ENCODE measurements at regions not wholly inside any gene's neighbourhood (a gene's known extent, or its start where the extent isn't known, plus 50 kb on each side); places are given as distances from the start of the nearest gene placed in this dataset.

DNA sequence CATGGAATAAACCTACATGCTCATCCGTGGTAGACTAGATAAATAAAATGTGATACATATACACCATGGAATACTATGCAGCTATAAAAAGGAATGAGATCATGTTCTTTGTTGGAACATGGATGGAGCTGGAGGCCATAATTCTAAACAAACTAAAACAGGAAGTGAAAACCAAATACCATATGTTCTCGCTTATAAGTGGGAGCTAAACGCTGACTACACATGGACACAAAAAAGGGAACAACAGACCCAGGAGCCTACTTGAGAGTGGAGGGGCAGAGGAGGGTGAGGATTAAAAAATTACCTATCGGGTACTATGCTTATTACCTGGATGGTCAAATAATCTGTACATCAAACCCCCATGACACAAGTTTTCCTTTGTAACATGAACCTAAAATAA, 68.7 kb upstream of the SEC61G start:
- RAD21 ChIA-PET (ENCODE audit: unreplicated experiment), result no interaction called here
- no peak for TF ChIP-seq RUNX3 (IDR thresholded peaks at IDR 0.05; ENCODE audit: low read length)
- TF ChIP-seq RAD21 (IDR thresholded peaks at IDR 0.05; ENCODE audit: insufficient read depth, low read depth, low read length), result no peak
- no peak for TF ChIP-seq TCF12 (IDR thresholded peaks at IDR 0.05; ENCODE audit: low read depth, low read length)
- TF ChIP-seq SPI1 (IDR thresholded peaks at IDR 0.05; ENCODE audit: borderline replicate concordance, insufficient read depth, low read depth, low read length), result peak; percentile 21; the same call in 1 of the 2 replicates
- no peak for TF ChIP-seq REST (IDR thresholded peaks at IDR 0.05; ENCODE audit: low read depth, low read length)
- TF ChIP-seq STAT3 (IDR thresholded peaks at IDR 0.05; ENCODE audit: low read depth, low read length), result no peak
- TF ChIP-seq CEBPB (IDR thresholded peaks at IDR 0.05; ENCODE audit: borderline replicate concordance in 1 of 2, low read depth in 2 of 2, low read length in 2 of 2), result no peak
- in situ Hi-C loops (cut with MboI), result no loop called here
- 22% methylated on average over 4 of the region's 4 CpGs for WGBS (ENCODE audit: insufficient coverage, insufficient replicate concordance, low lambda C conversion rate, missing lambda C conversion rate)
- no peaks in the 10 kb centered on the region for H3K36me3 ChIP-seq (ENCODE audit: control insufficient read depth in 2 of 2, insufficient read depth in 2 of 2, low read length in 1 of 2)
- H3K27ac ChIP-seq (ENCODE audit: control insufficient read depth, insufficient read depth), result no peak overlapping the region
- H2AFZ ChIP-seq (ENCODE audit: control insufficient read depth, low read depth, low read length), result no peak overlapping the region
- H3K4me1 ChIP-seq (ENCODE audit: control insufficient read depth, insufficient read depth, low read length), result no peaks in the 10 kb centered on the region
- no peak overlapping the region for H3K4me2 ChIP-seq (ENCODE audit: control insufficient read depth, insufficient read depth)
- no peaks in the 10 kb centered on the region for H3K79me2 ChIP-seq (ENCODE audit: control insufficient read depth, insufficient read depth, low read length)
- H3K9ac ChIP-seq (ENCODE audit: control insufficient read depth, insufficient read depth, low read length), result no peak overlapping the region
- SMC1A ChIA-PET (ENCODE audit: uncharacterized antibody, unreplicated experiment), result interaction anchor here (1.0 to 1.6 kb wide), 2 partner anchors 11 kb away, joined by 3 to 7 read pairs; no protein-coding TSS in a partner anchor
- no peak for DNase-seq (ENCODE audit: low read depth, low spot score)
- H3K9me3 ChIP-seq (replicated peaks; ENCODE audit: control insufficient read depth, insufficient read depth, low read length), result no peaks in the 10 kb centered on the region
- H4K20me1 ChIP-seq (ENCODE audit: control insufficient read depth, insufficient read depth), result no peaks in the 10 kb centered on the region
- no peak for FAIRE-seq
- H3K27me3 ChIP-seq (replicated peaks in 1 of 2; ENCODE audit: control insufficient read depth in 2 of 2, insufficient read depth in 2 of 2, low read length in 1 of 2), result no peaks in the 10 kb centered on the region
- intact Hi-C loops (cut with micrococcal nuclease; ENCODE audit: unreplicated experiment), result no loop called here
- no peak for ATAC-seq
- H3K4me3 ChIP-seq, result no peak overlapping the region
- POLR2A ChIA-PET, result no interaction called here
- no TSS peak for BruUV-seq (replicated peaks)
- CTCF ChIA-PET, result no interaction called here
